Urinary bladder (tissue), 3 donors: ENCODE measurements at regions not wholly inside any gene's neighbourhood (a gene's known extent, or its start where the extent isn't known, plus 50 kb on each side); places are given as distances from the start of the nearest gene placed in this dataset.
"Not testable (repeated sequence)": the region's sequence is repeated elsewhere in the genome, so short reads cannot be mapped to it uniquely, and the experiment has no call there.

ENCODE experiments used
- DNase-seq: peaks from one replicate; pipeline ENCODE4 v3.0.0-alpha.2; 2015; ENCODE audit errors: extremely low spot score
- H3K27ac ChIP-seq: one replicate; pipeline ENCODE4 v1.5.1; 2013; ENCODE audit warnings: low read depth, mild to moderate bottlenecking, moderate library complexity
- H3K36me3 ChIP-seq: one replicate; pipeline ENCODE4 v1.6.1; 2013; ENCODE audit warnings: mild to moderate bottlenecking, moderate library complexity; ENCODE audit not compliant: insufficient read depth
- H3K4me1 ChIP-seq: one replicate; pipeline ENCODE4 v1.6.1; 2013; ENCODE audit warnings: mild to moderate bottlenecking, moderate library complexity; ENCODE audit not compliant: insufficient read depth
- H3K4me3 ChIP-seq: one replicate; pipeline ENCODE4 v1.5.1; 2013; ENCODE audit warnings: low read depth, low read length
- WGBS: extraction: QIAGEN DNeasy Blood & Tissue Kit; methylation state at CpG from one replicate; pipeline ENCODE4 v1.1.7; 2013; 5-methylcytosine and 5-hydroxymethylcytosine counted together
- donor health status: healthy with polysubstance abuse.
- donor health status: healthy.

GRCh38 chr2:190150413-190150812 is 87.9 kb upstream of the MSTN start:
- H3K4me1 ChIP-seq: no peaks in the 10 kb centered on the region
- 84% methylated on average over 3 of the region's 3 CpGs for WGBS

GRCh38 chr2:190149908-190150307 is 87.4 kb upstream of the MSTN start:
- 56% methylated on average over 6 of the region's 6 CpGs for WGBS
- Histone ChIP-seq H3K4me1 (no peaks in the 10 kb centered on the region), H3K4me3 (no peak overlapping the region), H3K27ac (no peak overlapping the region), H3K36me3 (no peaks in the 10 kb centered on the region)
- DNase-seq: no peak

More at GRCh38 chr2:190150413-190150812, 87.9 kb upstream of the MSTN start:
- Histone ChIP-seq H3K36me3 (no peaks in the 10 kb centered on the region), H3K4me3 (no peak overlapping the region), H3K27ac (no peak overlapping the region)
- DNase-seq: no peak

DNA sequence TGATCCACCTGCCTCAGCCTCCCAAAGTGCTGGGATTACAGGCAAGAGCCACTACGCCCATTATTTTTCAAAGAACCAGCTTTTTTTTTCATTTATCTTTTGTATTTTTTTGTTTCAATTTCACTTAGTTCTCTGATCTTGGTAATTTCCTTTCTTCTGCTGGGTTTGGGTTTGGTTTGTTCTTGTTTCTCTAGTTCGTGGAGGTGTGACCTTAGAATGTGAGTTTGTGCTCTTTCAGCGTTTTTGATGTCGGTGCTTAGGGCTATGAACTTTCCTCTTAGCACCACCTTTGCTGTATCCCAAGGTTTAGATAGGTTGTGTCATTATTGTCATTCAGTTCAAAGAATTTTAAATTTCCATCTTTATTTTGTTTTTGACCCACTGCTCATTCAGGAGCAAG is 86.7 kb upstream of the MSTN start:
- no peaks in the 10 kb centered on the region for H3K4me1 ChIP-seq
- DNase-seq: no peak
- 91% methylated on average over 4 of the region's 4 CpGs for WGBS
- no peak overlapping the region for H3K4me3 ChIP-seq
- H3K27ac ChIP-seq: no peak overlapping the region
- no peaks in the 10 kb centered on the region for H3K36me3 ChIP-seq

DNA sequence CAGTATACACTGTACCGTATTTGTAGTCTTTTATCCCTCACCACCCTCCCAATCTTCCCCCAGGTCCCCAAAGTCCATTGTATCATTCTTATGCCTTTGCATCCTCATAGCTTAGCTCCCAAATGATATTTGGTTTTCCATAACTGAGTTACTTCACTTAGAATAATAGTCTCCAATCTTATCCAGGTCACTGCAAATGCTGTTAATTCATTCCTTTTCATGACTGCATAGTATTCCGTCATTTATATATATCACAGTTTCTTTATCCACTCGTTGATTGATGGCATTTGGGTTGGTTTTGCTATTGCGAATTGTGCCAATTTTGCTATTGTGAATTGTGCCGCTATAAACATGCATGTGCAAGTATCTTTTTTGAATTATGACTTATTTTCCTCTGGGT is 83.6 kb upstream of the MSTN start:
- H3K27ac ChIP-seq, H3K36me3 ChIP-seq, DNase-seq, H3K4me1 ChIP-seq, H3K4me3 ChIP-seq: not testable (repeated sequence)
- 94% methylated on average over 5 of the region's 5 CpGs for WGBS

DNA sequence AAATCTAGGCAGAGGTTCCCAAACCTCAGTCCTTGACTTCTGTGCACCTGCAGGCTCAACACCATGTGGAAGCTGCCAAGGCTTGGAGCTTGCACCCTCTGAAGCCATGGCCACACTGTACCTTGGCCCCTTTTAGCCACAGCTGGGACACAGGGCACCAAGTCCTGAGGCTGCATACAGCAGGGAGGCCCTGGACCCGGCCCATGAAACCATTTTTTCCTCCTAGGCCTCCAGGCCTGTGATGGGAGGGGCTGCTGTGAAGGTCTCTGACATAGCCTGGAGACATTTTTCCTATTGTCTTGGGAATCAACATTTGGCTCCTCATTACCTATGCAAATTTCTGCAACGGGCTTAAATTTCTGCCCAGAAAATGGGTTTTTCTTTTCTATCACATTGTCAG is 77.9 kb upstream of the MSTN start:
- not testable (repeated sequence) for H3K36me3 ChIP-seq, H3K27ac ChIP-seq, H3K4me3 ChIP-seq, H3K4me1 ChIP-seq, DNase-seq
- 95% methylated on average over 2 of the region's 2 CpGs for WGBS

- DNase-seq: no peak
- Histone ChIP-seq H3K36me3 (no peaks in the 10 kb centered on the region), H3K4me1 (no peaks in the 10 kb centered on the region), H3K27ac (no peak overlapping the region), H3K4me3 (no peak overlapping the region)
- 100% methylated on average over 1 of the region's 1 CpG for WGBS
These were observed 76.8 kb upstream of the MSTN start for GRCh38 chr2:190139371-190139770.

DNA sequence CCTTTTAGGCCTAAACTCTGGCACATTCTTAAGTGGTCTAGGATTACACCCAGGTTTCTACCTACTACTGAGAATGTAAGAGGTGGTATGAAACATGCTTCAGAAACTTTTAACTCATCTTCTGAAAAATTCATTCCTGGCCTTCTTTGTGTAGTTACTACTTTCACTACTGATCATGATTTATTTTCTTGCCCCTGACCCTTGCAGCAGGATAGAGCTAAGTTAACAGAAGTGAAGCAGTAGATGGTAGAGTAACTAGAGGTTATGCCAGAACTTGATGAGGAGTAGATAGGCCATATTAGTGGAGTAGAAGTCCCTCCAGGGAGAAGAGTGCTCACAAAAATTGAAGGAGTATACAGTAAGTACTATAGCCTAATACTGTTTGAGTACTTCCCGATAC is 75.5 kb upstream of the MSTN start:
- H3K36me3 ChIP-seq: no peaks in the 10 kb centered on the region
- H3K4me1 ChIP-seq: no peaks in the 10 kb centered on the region
- no peak overlapping the region for H3K4me3 ChIP-seq
- WGBS: 100% methylated on average over 1 of the region's 1 CpG
- no peak for DNase-seq
- no peak overlapping the region for H3K27ac ChIP-seq

DNA sequence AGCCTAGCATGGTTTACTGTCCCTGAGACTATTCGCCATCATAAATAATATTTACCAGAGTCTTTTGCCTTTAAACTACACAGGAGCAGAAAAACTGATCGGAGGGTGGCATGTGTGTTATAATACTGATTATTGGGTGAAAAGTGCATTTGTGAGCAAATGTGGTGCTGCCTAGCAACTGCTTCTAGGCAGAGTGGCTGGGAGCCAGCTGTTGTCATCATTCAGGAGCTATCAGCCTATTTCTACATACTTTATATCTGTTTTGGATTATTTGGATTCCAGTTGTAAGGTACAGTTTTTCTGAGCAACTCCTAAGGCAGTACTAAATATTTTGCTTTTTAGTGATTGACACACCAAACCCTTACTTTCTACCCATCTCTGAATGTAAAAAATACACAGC is 75.0 kb upstream of the MSTN start:
- WGBS: 70% methylated on average over 2 of the region's 2 CpGs
- Histone ChIP-seq H3K4me1 (no peaks in the 10 kb centered on the region), H3K36me3 (no peaks in the 10 kb centered on the region), H3K27ac (no peak overlapping the region), H3K4me3 (no peak overlapping the region)
- DNase-seq: no peak

GRCh38 chr2:190136825-190137224 is 74.3 kb upstream of the MSTN start:
- no peak for DNase-seq
- Histone ChIP-seq H3K4me3 (no peak overlapping the region), H3K27ac (no peak overlapping the region), H3K36me3 (no peaks in the 10 kb centered on the region), H3K4me1 (no peaks in the 10 kb centered on the region)
- 96% methylated on average over 2 of the region's 2 CpGs for WGBS

- Histone ChIP-seq H3K4me1 (no peaks in the 10 kb centered on the region), H3K27ac (no peak overlapping the region), H3K4me3 (no peak overlapping the region), H3K36me3 (no peaks in the 10 kb centered on the region)
- 89% methylated on average over 1 of the region's 1 CpG for WGBS
- no peak for DNase-seq
These were observed 73.7 kb upstream of the MSTN start for GRCh38 chr2:190136259-190136658.

GRCh38 chr2:190129421-190130199 is 67.1 kb upstream of the MSTN start:
- H3K4me1 ChIP-seq: no peaks in the 10 kb centered on the region
- H3K27ac ChIP-seq: no peak overlapping the region
- WGBS: 92% methylated on average over 1 of the region's 1 CpG
- no peaks in the 10 kb centered on the region for H3K36me3 ChIP-seq
- DNase-seq: no peak
- no peak overlapping the region for H3K4me3 ChIP-seq

DNA sequence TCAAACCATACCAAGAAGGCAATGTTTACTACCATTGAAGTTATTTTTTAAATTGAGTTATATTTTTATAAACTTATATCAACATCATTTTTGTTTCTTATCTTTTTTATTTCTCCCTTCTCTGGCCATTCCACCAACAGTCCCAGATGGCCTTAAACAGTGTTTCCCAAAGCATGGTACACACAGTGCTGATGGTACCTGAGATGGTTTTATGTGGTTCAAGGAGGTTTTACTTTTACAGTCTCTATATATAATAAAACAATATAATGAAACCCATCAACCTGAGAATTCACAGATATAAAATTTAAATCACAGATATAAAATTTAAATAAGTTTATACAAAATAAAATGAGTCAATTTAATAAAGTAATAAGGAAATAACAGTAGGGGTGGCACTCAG is 65.1 kb upstream of the MSTN start:
- H3K36me3 ChIP-seq: no peaks in the 10 kb centered on the region
- no peak for DNase-seq
- H3K27ac ChIP-seq: no peak overlapping the region
- H3K4me1 ChIP-seq: no peaks in the 10 kb centered on the region
- no peak overlapping the region for H3K4me3 ChIP-seq

DNA sequence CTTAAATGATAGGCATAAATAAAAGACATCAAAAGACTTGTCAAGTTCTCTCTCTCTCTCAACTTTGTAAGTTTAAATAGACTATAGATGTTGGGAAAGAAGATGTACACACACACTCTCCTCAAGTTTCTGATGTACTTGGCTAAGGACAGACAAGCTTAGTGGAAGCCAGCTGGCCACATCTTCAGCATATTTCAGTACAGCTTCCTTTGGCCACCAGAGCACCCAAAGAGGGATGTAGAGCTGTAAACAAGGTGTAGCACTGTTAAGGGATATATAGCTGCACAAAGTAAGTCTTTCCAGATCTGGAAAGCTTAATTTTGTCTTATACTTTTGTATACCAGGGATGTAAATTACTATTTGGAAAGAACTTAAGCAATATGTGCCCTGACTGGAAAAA is 64.3 kb upstream of the MSTN start:
- DNase-seq: no peak

DNA sequence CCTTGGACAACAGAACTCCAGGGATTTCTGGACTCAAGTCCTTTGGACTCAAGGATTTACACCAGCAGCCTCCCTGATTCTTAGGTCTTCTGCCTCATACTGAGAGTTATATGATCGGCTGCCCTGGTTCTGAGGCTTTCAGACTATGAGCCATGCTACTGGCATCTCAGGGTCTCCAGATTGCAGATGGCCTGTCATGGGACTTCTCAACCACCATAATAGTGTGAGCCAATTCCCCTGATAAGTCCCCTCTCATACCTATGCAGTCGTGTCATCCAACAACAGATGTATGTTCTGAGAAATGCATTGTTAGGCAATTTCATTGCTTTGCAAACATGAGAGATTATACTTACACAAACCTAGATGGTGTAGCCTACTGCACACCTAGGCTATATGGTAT is 61.4 kb upstream of the MSTN start:
- no peak for DNase-seq
- no peaks in the 10 kb centered on the region for H3K4me1 ChIP-seq
- H3K36me3 ChIP-seq: no peaks in the 10 kb centered on the region
- WGBS: 88% methylated on average over 2 of the region's 2 CpGs
- no peak overlapping the region for H3K4me3 ChIP-seq
- H3K27ac ChIP-seq: no peak overlapping the region

More for the DNA sequence above, 64.3 kb upstream of the MSTN start:
- no peak overlapping the region for H3K27ac ChIP-seq
- H3K36me3 ChIP-seq: no peaks in the 10 kb centered on the region
- no peak overlapping the region for H3K4me3 ChIP-seq
- no peaks in the 10 kb centered on the region for H3K4me1 ChIP-seq

DNA sequence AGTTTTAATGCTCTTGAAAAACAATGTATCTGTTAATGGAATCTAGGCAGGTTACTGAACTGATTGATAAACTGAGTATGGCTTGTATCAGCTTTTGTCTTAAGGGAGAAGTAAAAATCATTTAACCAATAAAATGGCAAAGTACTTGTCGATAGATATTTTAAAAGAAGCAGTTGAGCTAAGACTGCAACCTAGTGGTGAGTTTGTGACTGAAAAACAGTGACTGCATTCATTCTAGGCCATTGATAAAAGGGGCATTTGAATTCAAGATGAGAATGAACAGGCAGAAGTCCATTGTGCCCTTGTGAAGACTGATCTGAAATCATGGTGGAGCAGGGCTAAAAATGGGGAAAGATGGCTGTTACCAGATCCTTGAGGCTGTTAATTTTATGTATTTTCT is 59.4 kb upstream of the MSTN start:
- DNase-seq: no peak
- H3K27ac ChIP-seq: no peak overlapping the region
- no peaks in the 10 kb centered on the region for H3K36me3 ChIP-seq
- 62% methylated on average over 1 of the region's 1 CpG for WGBS
- no peaks in the 10 kb centered on the region for H3K4me1 ChIP-seq
- H3K4me3 ChIP-seq: no peak overlapping the region
